ENCODE measurements at regions not wholly inside any gene's neighbourhood (a gene's known extent, or its start where the extent isn't known, plus 50 kb on each side); places are given as distances from the start of the nearest gene placed in this dataset.

- TF ChIP-seq EZH2 (IDR thresholded peaks at IDR 0.05; ENCODE audit: borderline replicate concordance, low read depth, low read length, poor library complexity, severe bottlenecking) (no peak), CTCF (conservative IDR thresholded peaks at IDR 0.05; ENCODE audit: low read depth, low read length) (no peak)
- DNase-seq (ENCODE audit: low spot score), result no peak
- H3K27ac ChIP-seq (ENCODE audit: low read depth, low read length, poor library complexity, severe bottlenecking), result no peak overlapping the region
- POLR2A ChIA-PET (ENCODE audit: low non-redundant PET), result no interaction called here
- intact Hi-C loops (cut with micrococcal nuclease; ENCODE audit: unreplicated experiment), result no loop called here
- BruUV-seq (replicated peaks), result no TSS peak
- no peak overlapping the region for H3K4me3 ChIP-seq (ENCODE audit: low read depth, low read length, poor library complexity, severe bottlenecking)
- no peaks in the 10 kb centered on the region for H3K4me1 ChIP-seq (ENCODE audit: insufficient read depth, low read length, poor library complexity, severe bottlenecking)
- no peaks in the 10 kb centered on the region for H3K36me3 ChIP-seq (ENCODE audit: insufficient read depth, low read length, poor library complexity, severe bottlenecking)
- no peaks in the 10 kb centered on the region for H3K27me3 ChIP-seq (replicated peaks; ENCODE audit: insufficient read depth, low read depth, low read length, poor library complexity)
- H3K9me3 ChIP-seq (ENCODE audit: low read depth, low read length, poor library complexity, severe bottlenecking), result no peaks in the 10 kb centered on the region
- CTCF ChIA-PET, result no interaction called here
Measured at GRCh38 chr7:133185512-133185911, 67.4 kb upstream of the EXOC4 start.

GRCh38 chr7:133186060-133186459 lies 66.8 kb upstream of the EXOC4 start:
- no peaks in the 10 kb centered on the region for H3K9me3 ChIP-seq (ENCODE audit: low read depth, low read length, poor library complexity, severe bottlenecking)
- no peak overlapping the region for H3K27ac ChIP-seq (ENCODE audit: low read depth, low read length, poor library complexity, severe bottlenecking)
- DNase-seq (ENCODE audit: low spot score), result no peak
- no peak overlapping the region for H3K4me3 ChIP-seq (ENCODE audit: low read depth, low read length, poor library complexity, severe bottlenecking)
- H3K27me3 ChIP-seq (replicated peaks; ENCODE audit: insufficient read depth, low read depth, low read length, poor library complexity), result no peaks in the 10 kb centered on the region
- TF ChIP-seq EZH2 (IDR thresholded peaks at IDR 0.05; ENCODE audit: borderline replicate concordance, low read depth, low read length, poor library complexity, severe bottlenecking), result no peak
- no peak for TF ChIP-seq CTCF (conservative IDR thresholded peaks at IDR 0.05; ENCODE audit: low read depth, low read length)
- ChIA-PET CTCF (no interaction called here), POLR2A (ENCODE audit: low non-redundant PET) (no interaction called here)
- no peaks in the 10 kb centered on the region for H3K36me3 ChIP-seq (ENCODE audit: insufficient read depth, low read length, poor library complexity, severe bottlenecking)
- no peaks in the 10 kb centered on the region for H3K4me1 ChIP-seq (ENCODE audit: insufficient read depth, low read length, poor library complexity, severe bottlenecking)
- BruUV-seq (replicated peaks), result no TSS peak
- intact Hi-C loops (cut with micrococcal nuclease; ENCODE audit: unreplicated experiment), result no loop called here

- BruUV-seq (replicated peaks), result no TSS peak
- DNase-seq (ENCODE audit: low spot score), result no peak
Measured at GRCh38 chr7:133190172-133190528, 62.7 kb upstream of the EXOC4 start.

More at GRCh38 chr7:133190172-133190528, 62.7 kb upstream of the EXOC4 start:
- Histone ChIP-seq H3K27me3 (replicated peaks; ENCODE audit: insufficient read depth, low read depth, low read length, poor library complexity) (no peaks in the 10 kb centered on the region), H3K4me1 (ENCODE audit: insufficient read depth, low read length, poor library complexity, severe bottlenecking) (no peaks in the 10 kb centered on the region), H3K4me3 (ENCODE audit: low read depth, low read length, poor library complexity, severe bottlenecking) (no peak overlapping the region), H3K36me3 (ENCODE audit: insufficient read depth, low read length, poor library complexity, severe bottlenecking) (no peaks in the 10 kb centered on the region), H3K27ac (ENCODE audit: low read depth, low read length, poor library complexity, severe bottlenecking) (no peak overlapping the region), H3K9me3 (ENCODE audit: low read depth, low read length, poor library complexity, severe bottlenecking) (no peaks in the 10 kb centered on the region)
- POLR2A ChIA-PET (ENCODE audit: low non-redundant PET), result no interaction called here
- intact Hi-C loops (cut with micrococcal nuclease; ENCODE audit: unreplicated experiment), result no loop called here
- no peak for TF ChIP-seq CTCF (conservative IDR thresholded peaks at IDR 0.05; ENCODE audit: low read depth, low read length)
- CTCF ChIA-PET, result no interaction called here

All from A673 (cell line).